ENCODE measurements at regions not wholly inside any gene's neighbourhood (a gene's known extent, or its start where the extent isn't known, plus 50 kb on each side); places are given as distances from the start of the nearest gene placed in this dataset.

- Histone ChIP-seq H3K4me3 (ENCODE audit: low read depth in 1 of 2, low read length in 2 of 2) (no peak overlapping the region), H3K4me1 (ENCODE audit: control insufficient read depth in 2 of 2, insufficient read depth in 2 of 2, low read length in 1 of 2) (no peaks in the 10 kb centered on the region), H3K36me3 (ENCODE audit: control insufficient read depth in 2 of 2, insufficient read depth in 2 of 2, low read length in 1 of 2) (no peaks in the 10 kb centered on the region), H3K27me3 (ENCODE audit: control insufficient read depth in 1 of 2, insufficient read depth in 2 of 2, low read length in 2 of 2) (no peaks in the 10 kb centered on the region), H3K9me3 (ENCODE audit: control insufficient read depth in 2 of 2, insufficient read depth in 1 of 2, low read depth in 1 of 2, low read length in 1 of 2) (no peaks in the 10 kb centered on the region), H3K27ac (ENCODE audit: low read depth in 2 of 2, low read length in 1 of 2) (no peak overlapping the region)
- WGBS, 2 donors, result 67 to 77% methylated on average over 2 of the region's 2 CpGs
Observed at GRCh38 chr5:52648726-52649125, 139.0 kb upstream of the ITGA1 start.

DNA sequence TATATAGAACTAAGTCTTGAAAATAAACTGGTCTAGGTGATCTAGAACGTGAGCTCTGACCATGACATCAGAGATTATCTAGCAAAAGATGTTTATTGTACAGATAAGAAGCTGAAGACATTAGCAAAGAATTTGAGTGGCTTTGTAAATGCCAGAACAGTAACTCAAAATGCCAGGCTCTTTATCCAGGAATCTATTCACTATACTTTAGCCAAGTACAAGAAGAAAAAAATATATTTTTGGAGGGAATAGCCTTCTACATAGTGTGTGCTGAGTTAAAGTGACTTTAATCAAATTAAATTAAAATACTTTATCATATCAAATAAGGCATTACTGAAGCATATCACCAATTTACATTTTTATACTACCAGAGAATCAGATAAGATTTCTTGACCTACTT lies 132.6 kb upstream of the ITGA1 start:
- H3K4me1 ChIP-seq (ENCODE audit: control insufficient read depth in 2 of 2, insufficient read depth in 2 of 2, low read length in 1 of 2), result no peaks in the 10 kb centered on the region
- H3K27ac ChIP-seq (ENCODE audit: low read depth in 2 of 2, low read length in 1 of 2), result no peak overlapping the region
- H3K9me3 ChIP-seq (ENCODE audit: control insufficient read depth in 2 of 2, insufficient read depth in 1 of 2, low read depth in 1 of 2, low read length in 1 of 2), result no peaks in the 10 kb centered on the region
- 49 to 63% methylated on average over 1 of the region's 1 CpG for WGBS, 2 donors
- H3K27me3 ChIP-seq (ENCODE audit: control insufficient read depth in 1 of 2, insufficient read depth in 2 of 2, low read length in 2 of 2), result no peaks in the 10 kb centered on the region
- H3K36me3 ChIP-seq (ENCODE audit: control insufficient read depth in 2 of 2, insufficient read depth in 2 of 2, low read length in 1 of 2), result no peaks in the 10 kb centered on the region
- H3K4me3 ChIP-seq (ENCODE audit: low read depth in 1 of 2, low read length in 2 of 2), result no peak overlapping the region

DNA sequence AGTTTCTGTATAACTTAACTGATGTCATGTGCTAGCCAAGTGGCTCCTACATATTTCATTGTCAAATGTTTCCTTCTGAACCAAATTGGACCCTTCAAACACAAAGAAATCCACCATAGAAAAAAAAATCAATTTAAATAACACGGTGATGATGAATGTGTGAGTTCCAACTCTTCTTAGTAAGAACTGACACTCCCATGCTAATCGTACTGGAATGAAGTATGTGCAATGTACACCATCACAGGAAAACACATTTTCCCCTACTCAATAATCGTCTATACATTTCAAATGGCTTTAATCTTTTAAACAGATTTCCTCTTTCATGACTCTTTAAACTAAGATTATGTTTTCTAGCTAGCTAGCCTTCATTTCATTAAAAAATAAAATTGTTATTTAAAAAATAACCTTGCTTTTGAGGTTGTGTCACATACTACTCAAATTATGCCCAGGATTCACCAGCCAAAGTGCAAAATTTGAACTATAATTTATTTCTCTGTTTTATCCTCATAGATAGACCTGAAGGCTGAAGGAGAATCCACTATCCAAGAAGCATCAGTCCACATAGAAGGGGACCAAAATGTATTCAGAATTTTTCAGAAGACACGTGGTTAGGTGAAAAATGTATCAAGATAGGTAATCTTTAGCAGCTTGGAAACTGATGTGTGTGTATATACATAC lies 131.0 kb upstream of the ITGA1 start:
- H3K4me1 ChIP-seq (ENCODE audit: control insufficient read depth in 2 of 2, insufficient read depth in 2 of 2, low read length in 1 of 2), result no peaks in the 10 kb centered on the region
- H3K27ac ChIP-seq (ENCODE audit: low read depth in 2 of 2, low read length in 1 of 2), result no peak overlapping the region
- 44% methylated on average over 4 of the region's 4 CpGs for WGBS, 2 donors
- no peak overlapping the region for H3K4me3 ChIP-seq (ENCODE audit: low read depth in 1 of 2, low read length in 2 of 2)
- no peaks in the 10 kb centered on the region for H3K27me3 ChIP-seq (ENCODE audit: control insufficient read depth in 1 of 2, insufficient read depth in 2 of 2, low read length in 2 of 2)
- H3K9me3 ChIP-seq (ENCODE audit: control insufficient read depth in 2 of 2, insufficient read depth in 1 of 2, low read depth in 1 of 2, low read length in 1 of 2), result no peaks in the 10 kb centered on the region
- H3K36me3 ChIP-seq (ENCODE audit: control insufficient read depth in 2 of 2, insufficient read depth in 2 of 2, low read length in 1 of 2), result no peaks in the 10 kb centered on the region

GRCh38 chr5:52657247-52657645 lies 130.5 kb upstream of the ITGA1 start:
- Histone ChIP-seq H3K4me3 (ENCODE audit: low read depth in 1 of 2, low read length in 2 of 2) (no peak overlapping the region), H3K9me3 (ENCODE audit: control insufficient read depth in 2 of 2, insufficient read depth in 1 of 2, low read depth in 1 of 2, low read length in 1 of 2) (no peaks in the 10 kb centered on the region), H3K36me3 (ENCODE audit: control insufficient read depth in 2 of 2, insufficient read depth in 2 of 2, low read length in 1 of 2) (no peaks in the 10 kb centered on the region), H3K27ac (ENCODE audit: low read depth in 2 of 2, low read length in 1 of 2) (no peak overlapping the region), H3K27me3 (ENCODE audit: control insufficient read depth in 1 of 2, insufficient read depth in 2 of 2, low read length in 2 of 2) (no peaks in the 10 kb centered on the region), H3K4me1 (ENCODE audit: control insufficient read depth in 2 of 2, insufficient read depth in 2 of 2, low read length in 1 of 2) (no peaks in the 10 kb centered on the region)
- WGBS, 2 donors, result 2 to 6% methylated on average over 3 of the region's 3 CpGs

DNA sequence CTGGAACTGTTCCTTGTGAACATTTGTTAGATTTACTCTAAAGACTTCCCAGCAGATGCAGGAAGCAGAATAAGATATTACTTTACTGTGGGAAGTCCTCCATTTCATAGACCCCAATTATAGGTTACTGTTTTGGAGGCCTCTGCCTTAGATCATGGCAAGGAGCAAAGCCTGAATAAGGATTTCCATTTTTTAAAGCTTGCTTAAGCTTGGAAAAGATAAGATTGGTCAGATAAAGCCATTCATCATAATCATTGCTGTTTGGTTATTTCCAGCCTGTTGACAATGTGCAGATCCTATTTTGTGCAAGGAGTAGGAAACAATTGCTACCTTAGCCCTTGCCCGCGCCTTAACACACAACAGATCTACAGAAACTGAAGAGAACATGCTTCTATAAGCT lies 129.5 kb upstream of the ITGA1 start:
- 92 to 96% methylated on average over 2 of the region's 2 CpGs for WGBS, 2 donors
- no peak overlapping the region for H3K27ac ChIP-seq (ENCODE audit: low read depth in 2 of 2, low read length in 1 of 2)

DNA sequence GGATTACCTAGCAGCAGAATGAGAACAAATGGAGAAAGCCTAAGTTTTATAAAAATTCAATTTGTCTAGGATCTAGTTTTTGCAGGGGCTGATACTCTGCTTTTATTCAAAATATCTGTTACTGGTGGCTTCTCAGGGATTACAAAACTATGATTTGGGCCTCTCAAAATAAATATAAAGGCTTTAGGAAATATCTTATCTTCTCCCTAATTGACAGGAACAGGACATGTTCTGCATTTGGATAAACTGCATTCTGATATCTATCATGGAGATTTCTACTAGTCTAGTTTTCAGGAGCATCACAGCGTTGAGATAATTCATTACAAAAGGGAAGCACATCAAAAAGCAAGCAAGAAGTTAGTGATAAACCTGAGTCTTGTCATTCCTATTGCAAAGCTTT lies 127.1 kb upstream of the ITGA1 start:
- Histone ChIP-seq H3K36me3 (ENCODE audit: control insufficient read depth in 2 of 2, insufficient read depth in 2 of 2, low read length in 1 of 2) (no peaks in the 10 kb centered on the region), H3K27me3 (ENCODE audit: control insufficient read depth in 1 of 2, insufficient read depth in 2 of 2, low read length in 2 of 2) (no peaks in the 10 kb centered on the region), H3K4me3 (ENCODE audit: low read depth in 1 of 2, low read length in 2 of 2) (no peak overlapping the region), H3K27ac (ENCODE audit: low read depth in 2 of 2, low read length in 1 of 2) (no peak overlapping the region), H3K4me1 (ENCODE audit: control insufficient read depth in 2 of 2, insufficient read depth in 2 of 2, low read length in 1 of 2) (no peaks in the 10 kb centered on the region), H3K9me3 (ENCODE audit: control insufficient read depth in 2 of 2, insufficient read depth in 1 of 2, low read depth in 1 of 2, low read length in 1 of 2) (no peaks in the 10 kb centered on the region)
- WGBS, 2 donors, result 93 to 97% methylated on average over 1 of the region's 1 CpG

More for the DNA sequence above, 129.5 kb upstream of the ITGA1 start:
- Histone ChIP-seq H3K27me3 (ENCODE audit: control insufficient read depth in 1 of 2, insufficient read depth in 2 of 2, low read length in 2 of 2) (no peaks in the 10 kb centered on the region), H3K36me3 (ENCODE audit: control insufficient read depth in 2 of 2, insufficient read depth in 2 of 2, low read length in 1 of 2) (no peaks in the 10 kb centered on the region), H3K4me3 (ENCODE audit: low read depth in 1 of 2, low read length in 2 of 2) (no peak overlapping the region), H3K9me3 (ENCODE audit: control insufficient read depth in 2 of 2, insufficient read depth in 1 of 2, low read depth in 1 of 2, low read length in 1 of 2) (no peaks in the 10 kb centered on the region), H3K4me1 (ENCODE audit: control insufficient read depth in 2 of 2, insufficient read depth in 2 of 2, low read length in 1 of 2) (no peaks in the 10 kb centered on the region)

GRCh38 chr5:52661903-52662595 lies 125.7 kb upstream of the ITGA1 start:
- Histone ChIP-seq H3K27me3 (ENCODE audit: control insufficient read depth in 1 of 2, insufficient read depth in 2 of 2, low read length in 2 of 2) (no peaks in the 10 kb centered on the region), H3K36me3 (ENCODE audit: control insufficient read depth in 2 of 2, insufficient read depth in 2 of 2, low read length in 1 of 2) (no peaks in the 10 kb centered on the region), H3K9me3 (ENCODE audit: control insufficient read depth in 2 of 2, insufficient read depth in 1 of 2, low read depth in 1 of 2, low read length in 1 of 2) (no peaks in the 10 kb centered on the region), H3K4me1 (ENCODE audit: control insufficient read depth in 2 of 2, insufficient read depth in 2 of 2, low read length in 1 of 2) (no peaks in the 10 kb centered on the region), H3K4me3 (ENCODE audit: low read depth in 1 of 2, low read length in 2 of 2) (no peak overlapping the region), H3K27ac (ENCODE audit: low read depth in 2 of 2, low read length in 1 of 2) (no peak overlapping the region)
- WGBS, 2 donors, result 48 to 51% methylated on average over 2 of the region's 2 CpGs

DNA sequence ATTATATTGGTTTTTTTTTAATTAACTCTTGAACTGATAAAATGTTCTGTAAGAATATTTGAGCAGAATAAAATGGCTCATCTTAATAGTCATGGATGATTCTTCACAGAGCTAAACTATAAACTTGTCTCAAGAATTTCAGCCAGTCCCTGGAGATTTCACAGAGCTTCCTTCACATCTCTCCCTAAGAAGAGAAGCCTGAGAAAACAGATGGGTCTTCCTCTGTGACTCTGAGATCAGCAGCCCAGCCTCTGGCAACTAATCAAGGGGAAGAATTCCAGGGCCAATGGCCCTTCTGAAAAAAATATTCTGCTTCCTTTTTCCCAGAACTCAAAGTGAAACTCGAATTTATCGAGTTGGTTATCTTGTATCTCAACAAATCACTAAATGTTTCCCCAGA lies 122.2 kb upstream of the ITGA1 start:
- no peaks in the 10 kb centered on the region for H3K9me3 ChIP-seq (ENCODE audit: control insufficient read depth in 2 of 2, insufficient read depth in 1 of 2, low read depth in 1 of 2, low read length in 1 of 2)
- H3K4me3 ChIP-seq (ENCODE audit: low read depth in 1 of 2, low read length in 2 of 2), result no peak overlapping the region
- H3K4me1 ChIP-seq (ENCODE audit: control insufficient read depth in 2 of 2, insufficient read depth in 2 of 2, low read length in 1 of 2), result no peaks in the 10 kb centered on the region
- H3K36me3 ChIP-seq (ENCODE audit: control insufficient read depth in 2 of 2, insufficient read depth in 2 of 2, low read length in 1 of 2), result no peaks in the 10 kb centered on the region
- H3K27ac ChIP-seq (ENCODE audit: low read depth in 2 of 2, low read length in 1 of 2), result no peak overlapping the region
- WGBS, 2 donors, result 42 to 43% methylated on average over 2 of the region's 2 CpGs
- H3K27me3 ChIP-seq (ENCODE audit: control insufficient read depth in 1 of 2, insufficient read depth in 2 of 2, low read length in 2 of 2), result no peaks in the 10 kb centered on the region

DNA sequence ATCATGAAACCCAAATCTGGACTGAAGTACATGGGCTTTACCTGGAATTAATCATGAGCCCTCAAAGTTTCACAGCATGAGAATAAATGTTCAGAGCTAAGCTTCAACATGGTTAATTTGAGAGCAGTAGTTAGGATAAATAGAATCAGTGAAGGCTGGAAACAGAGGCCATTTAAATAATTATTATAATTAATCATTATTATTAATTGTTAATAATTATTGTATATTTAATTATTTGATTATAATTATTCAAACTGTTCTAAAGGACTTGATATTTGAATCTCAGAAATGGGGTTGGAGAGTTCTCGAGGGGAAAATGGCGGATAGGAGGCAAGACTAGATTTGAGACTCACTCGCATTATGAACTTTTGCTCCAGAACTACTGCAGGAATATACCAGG lies 119.6 kb upstream of the ITGA1 start:
- Histone ChIP-seq H3K36me3 (ENCODE audit: control insufficient read depth in 2 of 2, insufficient read depth in 2 of 2, low read length in 1 of 2) (no peaks in the 10 kb centered on the region), H3K9me3 (ENCODE audit: control insufficient read depth in 2 of 2, insufficient read depth in 1 of 2, low read depth in 1 of 2, low read length in 1 of 2) (no peaks in the 10 kb centered on the region), H3K27ac (ENCODE audit: low read depth in 2 of 2, low read length in 1 of 2) (no peak overlapping the region), H3K27me3 (ENCODE audit: control insufficient read depth in 1 of 2, insufficient read depth in 2 of 2, low read length in 2 of 2) (no peaks in the 10 kb centered on the region), H3K4me1 (ENCODE audit: control insufficient read depth in 2 of 2, insufficient read depth in 2 of 2, low read length in 1 of 2) (no peaks in the 10 kb centered on the region), H3K4me3 (ENCODE audit: low read depth in 1 of 2, low read length in 2 of 2) (no peak overlapping the region)
- 97 to 99% methylated on average over 3 of the region's 3 CpGs for WGBS, 2 donors

Data from esophagus (tissue), 2 donors.